ENCODE measurements at regions not wholly inside any gene's neighbourhood (a gene's known extent, or its start where the extent isn't known, plus 50 kb on each side); places are given as distances from the start of the nearest gene placed in this dataset.
A peak's percentile ranks its signal among the peaks of the same experiment; 100 is the strongest.

- intact Hi-C loops (cut with DNase I): loop anchor here (10.0 kb wide), 2 partner anchors 518 to 658 kb away; no protein-coding TSS in a partner anchor
- DNase-seq: peak; percentile 88
- peak; percentile 86 for ATAC-seq (ENCODE audit: poor library complexity)
These were observed 418.2 kb upstream of the HS6ST1 start for GRCh38 chr2:128736689-128737545.

- no peak for DNase-seq
- ATAC-seq (ENCODE audit: poor library complexity): no peak
- intact Hi-C loops (cut with DNase I): loop anchor here (10.0 kb wide), 2 partner anchors 517 to 657 kb away; no protein-coding TSS in a partner anchor
These were observed 418.8 kb upstream of the HS6ST1 start for GRCh38 chr2:128737546-128737826.

- intact Hi-C loops (cut with DNase I): loop anchor here (10.0 kb wide), 2 partner anchors 516 to 656 kb away; no protein-coding TSS in a partner anchor
- no peak for DNase-seq
- no peak for ATAC-seq (ENCODE audit: poor library complexity)
These were observed 419.9 kb upstream of the HS6ST1 start for GRCh38 chr2:128738446-128739110.

- intact Hi-C loops (cut with DNase I): no loop called here
- no peak for DNase-seq
- no peak for ATAC-seq (ENCODE audit: poor library complexity)
These were observed 423.8 kb upstream of the HS6ST1 start for GRCh38 chr2:128742467-128742866.

- DNase-seq (no peak), ATAC-seq (ENCODE audit: poor library complexity) (no peak)
- intact Hi-C loops (cut with DNase I): no loop called here
These were observed 427.3 kb upstream of the HS6ST1 start for GRCh38 chr2:128745946-128746345.

GRCh38 chr2:128746356-128746755 is 427.7 kb upstream of the HS6ST1 start:
- intact Hi-C loops (cut with DNase I): no loop called here
- no peak for DNase-seq
- ATAC-seq (ENCODE audit: poor library complexity): peak; percentile 18

- ATAC-seq (ENCODE audit: poor library complexity): no peak
- intact Hi-C loops (cut with DNase I): no loop called here
- no peak for DNase-seq
These were observed 429.7 kb upstream of the HS6ST1 start for GRCh38 chr2:128748336-128748735.

GRCh38 chr2:128748835-128749605 is 430.4 kb upstream of the HS6ST1 start:
- ATAC-seq (ENCODE audit: poor library complexity) (no peak), DNase-seq (no peak)
- intact Hi-C loops (cut with DNase I): no loop called here

- intact Hi-C loops (cut with DNase I): no loop called here
- DNase-seq (no peak), ATAC-seq (ENCODE audit: poor library complexity) (no peak)
These were observed 431.9 kb upstream of the HS6ST1 start for GRCh38 chr2:128750328-128751165.

- intact Hi-C loops (cut with DNase I): no loop called here
- ATAC-seq (ENCODE audit: poor library complexity): no peak
- no peak for DNase-seq
These were observed 433.1 kb upstream of the HS6ST1 start for GRCh38 chr2:128751746-128752145.

GRCh38 chr2:128752691-128753263 is 434.1 kb upstream of the HS6ST1 start:
- intact Hi-C loops (cut with DNase I): no loop called here
- ATAC-seq (ENCODE audit: poor library complexity) (no peak), DNase-seq (no peak)

GRCh38 chr2:128753321-128753720 is 434.7 kb upstream of the HS6ST1 start:
- no peak for DNase-seq
- no peak for ATAC-seq (ENCODE audit: poor library complexity)
- intact Hi-C loops (cut with DNase I): no loop called here

GRCh38 chr2:128753800-128754199 is 435.1 kb upstream of the HS6ST1 start:
- no peak for ATAC-seq (ENCODE audit: poor library complexity)
- intact Hi-C loops (cut with DNase I): no loop called here
- DNase-seq: no peak

- ATAC-seq (ENCODE audit: poor library complexity) (peak; percentile 92), DNase-seq (peak; percentile 72)
- intact Hi-C loops (cut with DNase I): no loop called here
These were observed 435.6 kb upstream of the HS6ST1 start for GRCh38 chr2:128754246-128754724.

- no peak for ATAC-seq (ENCODE audit: poor library complexity)
- no peak for DNase-seq
- intact Hi-C loops (cut with DNase I): no loop called here
These were observed 437.2 kb upstream of the HS6ST1 start for GRCh38 chr2:128755695-128756364.

- DNase-seq: no peak
- intact Hi-C loops (cut with DNase I): no loop called here
- ATAC-seq (ENCODE audit: poor library complexity): peak; percentile 88
These were observed 437.7 kb upstream of the HS6ST1 start for GRCh38 chr2:128756365-128756717.

- no peak for DNase-seq
- intact Hi-C loops (cut with DNase I): no loop called here
- no peak for ATAC-seq (ENCODE audit: poor library complexity)
These were observed 447.1 kb upstream of the HS6ST1 start for GRCh38 chr2:128765811-128766210.

- ATAC-seq (ENCODE audit: poor library complexity) (peak; percentile 93), DNase-seq (no peak)
- intact Hi-C loops (cut with DNase I): no loop called here
These were observed 449.4 kb upstream of the HS6ST1 start for GRCh38 chr2:128768041-128768440.
